AG04449 (cell line): ENCODE measurements at regions not wholly inside any gene's neighbourhood (a gene's known extent, or its start where the extent isn't known, plus 50 kb on each side); places are given as distances from the start of the nearest gene placed in this dataset.

Experiments used
- CTCF ChIA-PET: fragments of 350-600 bp; formaldehyde crosslinking; extraction: SDS; loops from one replicate; lab custom pipeline; 2021; ENCODE audit warnings: antibody characterized with exemption; lab: Yijun Ruan, JAX
- POLR2A ChIA-PET: fragments of 400-600, 350-600 bp; formaldehyde crosslinking; extraction: SDS; loops from one replicate; lab custom pipeline; 2020; ENCODE audit warnings: antibody characterized with exemption, inconsistent platforms; lab: Yijun Ruan, JAX
- DNase-seq: peaks from one replicate; pipeline ENCODE4 v3.0.0-alpha.2; 2010; ENCODE audit warnings: low read depth, low spot score
- H3K4me3 ChIP-seq: 2 replicates; pipeline ENCODE4 v1.5.1; 2011; ENCODE audit warnings: low read depth, mild to moderate bottlenecking, control low read depth, low read length
- TF ChIP-seq, protein P1 (sequence below): IDR thresholded peaks from one replicate; pipeline ENCODE4 v1.5.1; 2011; ENCODE audit warnings: mild to moderate bottlenecking, moderate library complexity, low read length, control low read depth, inconsistent platforms; ENCODE audit not compliant: insufficient read depth; ENCODE audit errors: missing control alignments

DNA sequence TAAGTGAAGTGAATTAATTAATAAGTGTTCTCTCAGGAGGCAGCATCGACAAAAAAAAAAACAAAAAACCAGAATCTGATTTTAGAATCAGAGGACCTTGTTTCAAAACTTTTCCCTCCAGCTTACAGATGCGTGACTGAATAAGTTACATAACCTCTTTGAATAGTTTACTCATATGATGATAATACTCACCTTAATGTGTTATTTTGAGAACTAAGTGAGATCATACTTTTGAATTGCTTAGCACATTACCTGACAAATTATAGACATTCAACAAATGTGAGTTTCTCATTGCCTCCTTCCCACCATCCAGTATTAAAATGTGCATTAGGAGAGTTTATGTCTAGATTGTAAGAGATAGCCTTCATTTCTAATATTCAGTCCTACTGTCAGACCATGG lies 94.0 kb downstream of the SOX2 start:
- ChIA-PET CTCF (no interaction called here), POLR2A (no interaction called here)
- TF ChIP-seq, protein P1, sequence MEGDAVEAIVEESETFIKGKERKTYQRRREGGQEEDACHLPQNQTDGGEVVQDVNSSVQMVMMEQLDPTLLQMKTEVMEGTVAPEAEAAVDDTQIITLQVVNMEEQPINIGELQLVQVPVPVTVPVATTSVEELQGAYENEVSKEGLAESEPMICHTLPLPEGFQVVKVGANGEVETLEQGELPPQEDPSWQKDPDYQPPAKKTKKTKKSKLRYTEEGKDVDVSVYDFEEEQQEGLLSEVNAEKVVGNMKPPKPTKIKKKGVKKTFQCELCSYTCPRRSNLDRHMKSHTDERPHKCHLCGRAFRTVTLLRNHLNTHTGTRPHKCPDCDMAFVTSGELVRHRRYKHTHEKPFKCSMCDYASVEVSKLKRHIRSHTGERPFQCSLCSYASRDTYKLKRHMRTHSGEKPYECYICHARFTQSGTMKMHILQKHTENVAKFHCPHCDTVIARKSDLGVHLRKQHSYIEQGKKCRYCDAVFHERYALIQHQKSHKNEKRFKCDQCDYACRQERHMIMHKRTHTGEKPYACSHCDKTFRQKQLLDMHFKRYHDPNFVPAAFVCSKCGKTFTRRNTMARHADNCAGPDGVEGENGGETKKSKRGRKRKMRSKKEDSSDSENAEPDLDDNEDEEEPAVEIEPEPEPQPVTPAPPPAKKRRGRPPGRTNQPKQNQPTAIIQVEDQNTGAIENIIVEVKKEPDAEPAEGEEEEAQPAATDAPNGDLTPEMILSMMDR = no peak
- no peak for DNase-seq
- H3K4me3 ChIP-seq = no peak overlapping the region

DNA sequence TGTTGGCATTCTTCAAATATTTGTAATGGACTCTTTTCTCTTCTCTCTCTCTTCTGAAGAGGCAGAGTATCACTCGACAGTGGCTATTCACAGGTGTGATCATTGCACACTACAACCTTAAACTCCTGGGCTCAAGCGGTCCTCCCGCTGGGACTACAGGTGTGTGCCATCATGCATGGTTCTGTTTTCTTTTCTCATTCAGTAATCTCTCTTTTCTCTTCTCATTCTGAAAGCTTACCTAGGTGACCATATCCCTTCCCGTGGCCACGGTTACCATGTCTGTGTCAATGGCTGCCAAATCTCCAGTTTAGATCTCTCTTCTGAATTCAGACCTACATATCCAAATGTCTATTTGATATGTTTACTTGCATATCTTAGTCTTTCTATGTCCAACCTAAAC lies 96.3 kb downstream of the SOX2 start:
- no peak for DNase-seq
- no peak overlapping the region for H3K4me3 ChIP-seq
- TF ChIP-seq, protein P1 = no peak
- POLR2A ChIA-PET = no interaction called here
- CTCF ChIA-PET = no interaction called here

DNA sequence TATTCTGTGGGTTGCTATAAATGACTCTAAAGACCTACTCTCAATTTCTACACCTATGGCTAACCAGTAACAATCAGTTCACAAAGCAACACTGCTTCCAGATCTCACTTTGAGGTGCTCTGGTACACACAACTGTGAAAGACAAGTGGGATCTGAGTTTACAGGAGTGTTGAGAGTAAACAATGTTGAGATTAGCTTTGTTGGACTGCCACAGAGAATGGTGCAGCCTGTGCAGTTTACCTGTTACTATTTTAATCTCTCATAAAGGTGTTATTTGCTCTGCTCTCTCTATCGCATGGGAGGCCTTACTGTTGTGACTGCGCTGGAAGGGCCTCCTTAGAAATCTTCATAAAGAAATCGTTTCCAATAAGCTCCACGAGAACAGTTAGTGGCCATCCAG lies 112.0 kb downstream of the SOX2 start:
- TF ChIP-seq, protein P1 = no peak
- ChIA-PET CTCF (no interaction called here), POLR2A (no interaction called here)
- no peak overlapping the region for H3K4me3 ChIP-seq
- DNase-seq = no peak

DNA sequence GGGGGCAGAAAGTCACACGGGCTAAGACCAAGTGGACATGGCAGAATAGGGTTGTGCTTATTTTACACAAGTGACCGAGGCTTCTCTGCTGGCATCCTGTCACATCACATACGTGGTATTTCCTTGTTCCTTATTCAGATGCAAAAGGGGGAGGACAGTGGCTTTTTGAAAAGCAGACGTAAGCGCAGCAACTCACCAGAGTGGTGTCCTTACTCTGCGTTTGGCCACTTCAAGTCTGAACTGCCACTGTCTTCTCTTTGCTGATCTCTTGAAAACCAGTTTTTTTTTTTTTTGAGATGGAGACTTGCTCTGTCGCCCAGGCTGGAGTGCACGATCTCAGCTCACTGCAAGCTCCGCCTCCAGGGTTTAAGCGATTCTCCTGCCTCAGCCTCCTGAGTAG lies 113.2 kb downstream of the SOX2 start:
- CTCF ChIA-PET = no interaction called here

GRCh38 chr3:181839039-181839915 lies 127.6 kb downstream of the SOX2 start:
- no peak overlapping the region for H3K4me3 ChIP-seq
- ChIA-PET CTCF (no interaction called here), POLR2A (no interaction called here)
- TF ChIP-seq, protein P1 = no peak
- no peak for DNase-seq

More for the DNA sequence above, 113.2 kb downstream of the SOX2 start:
- H3K4me3 ChIP-seq = no peak overlapping the region
- POLR2A ChIA-PET = no interaction called here
- TF ChIP-seq, protein P1 = no peak
- DNase-seq = no peak

DNA sequence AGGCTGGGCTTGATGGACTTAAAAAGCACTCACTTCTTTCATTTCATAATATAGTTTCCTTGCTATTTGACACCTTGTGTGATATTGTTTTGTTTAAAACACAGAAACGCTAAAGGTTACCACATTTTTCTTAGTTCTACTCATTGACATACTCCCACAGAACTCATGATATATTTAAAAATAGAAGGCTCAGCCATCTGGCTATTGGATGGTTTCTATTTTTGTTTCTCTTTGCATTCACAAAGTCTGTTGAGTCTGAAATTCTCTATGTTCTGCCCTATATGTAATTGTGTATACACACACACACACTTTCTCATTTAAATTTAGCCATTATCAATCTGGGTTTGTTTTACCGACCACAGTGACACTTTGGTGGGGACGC lies 128.2 kb downstream of the SOX2 start:
- H3K4me3 ChIP-seq = no peak overlapping the region
- TF ChIP-seq, protein P1 = no peak
- ChIA-PET POLR2A (no interaction called here), CTCF (no interaction called here)
- DNase-seq = no peak
